Spleen (tissue), 7 donors: ENCODE measurements at regions not wholly inside any gene's neighbourhood (a gene's known extent, or its start where the extent isn't known, plus 50 kb on each side); places are given as distances from the start of the nearest gene placed in this dataset.

Source experiments
- POLR2A ChIP-seq, 3 donors: fragments of 450-650 bp; IDR thresholded peaks; one replicate each; pipeline ENCODE4 v1.5.1; 2017; ENCODE audit warnings: antibody characterized with exemption in 3 of 3, mild to moderate bottlenecking in 1 of 3
- POLR2AphosphoS5 ChIP-seq, 3 donors: sonication (generic); formaldehyde crosslinking; IDR thresholded peaks; one replicate each; pipeline ENCODE4 v1.5.1; 2017; ENCODE audit warnings: antibody characterized with exemption in 3 of 3
- TF ChIP-seq, protein P1 (sequence below), 11 experiments: fragments of 200-600 bp in 7 of 11; fragments of 450-650 bp in 4 of 11; sonication (generic) in 4 of 11; IDR thresholded peaks in 8 of 11; conservative IDR thresholded peaks in 3 of 11; 1 replicate in 7 of 11; 2 replicates in 4 of 11; pipeline versions ENCODE4 v1.4.0 to v1.8.0; 2016 to 2021; ENCODE audit warnings: antibody characterized with exemption in 11 of 11, inconsistent platforms in 4 of 11, mild to moderate bottlenecking in 1 of 11
- donor health status: DM: no; HTN: no; CAD: no; lungs with moderate emphysema.
- donor health status: DM: no; HTN: no; CAD: no.
- donor health status: DM: no; HTN: no; CAD: no.

DNA sequence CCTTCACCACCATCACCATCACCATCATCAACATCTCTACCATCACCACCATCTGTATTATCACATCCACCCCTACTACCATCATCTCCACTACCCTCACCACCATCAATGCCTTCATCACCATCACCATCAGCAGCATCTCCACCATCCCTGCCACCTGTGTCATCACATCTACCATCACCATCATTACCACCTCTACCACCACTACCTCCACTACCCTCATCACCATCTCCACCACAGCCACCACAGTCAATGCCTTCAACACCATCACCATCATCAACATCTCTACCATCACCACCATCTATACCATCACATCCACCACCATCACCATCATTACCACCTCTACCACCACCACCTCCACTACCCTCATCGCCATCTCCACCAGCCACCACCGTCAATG is 196.7 kb downstream of the SHQ1 start:
- TF ChIP-seq POLR2A (IDR thresholded peaks at IDR 0.05): no peak
- TF ChIP-seq POLR2AphosphoS5 (IDR thresholded peaks at IDR 0.05): no peak
- TF ChIP-seq, protein P1, sequence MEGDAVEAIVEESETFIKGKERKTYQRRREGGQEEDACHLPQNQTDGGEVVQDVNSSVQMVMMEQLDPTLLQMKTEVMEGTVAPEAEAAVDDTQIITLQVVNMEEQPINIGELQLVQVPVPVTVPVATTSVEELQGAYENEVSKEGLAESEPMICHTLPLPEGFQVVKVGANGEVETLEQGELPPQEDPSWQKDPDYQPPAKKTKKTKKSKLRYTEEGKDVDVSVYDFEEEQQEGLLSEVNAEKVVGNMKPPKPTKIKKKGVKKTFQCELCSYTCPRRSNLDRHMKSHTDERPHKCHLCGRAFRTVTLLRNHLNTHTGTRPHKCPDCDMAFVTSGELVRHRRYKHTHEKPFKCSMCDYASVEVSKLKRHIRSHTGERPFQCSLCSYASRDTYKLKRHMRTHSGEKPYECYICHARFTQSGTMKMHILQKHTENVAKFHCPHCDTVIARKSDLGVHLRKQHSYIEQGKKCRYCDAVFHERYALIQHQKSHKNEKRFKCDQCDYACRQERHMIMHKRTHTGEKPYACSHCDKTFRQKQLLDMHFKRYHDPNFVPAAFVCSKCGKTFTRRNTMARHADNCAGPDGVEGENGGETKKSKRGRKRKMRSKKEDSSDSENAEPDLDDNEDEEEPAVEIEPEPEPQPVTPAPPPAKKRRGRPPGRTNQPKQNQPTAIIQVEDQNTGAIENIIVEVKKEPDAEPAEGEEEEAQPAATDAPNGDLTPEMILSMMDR (IDR thresholded peaks at IDR 0.05 in 8 of 11, conservative IDR thresholded peaks at IDR 0.05 in 3 of 11): no peak
